Fibroblast of villous mesenchyme (primary cell): ENCODE measurements at regions not wholly inside any gene's neighbourhood (a gene's known extent, or its start where the extent isn't known, plus 50 kb on each side); places are given as distances from the start of the nearest gene placed in this dataset.

ENCODE experiments used
- DNase-seq: peaks from one replicate; pipeline ENCODE4 v3.0.0-alpha.2; 2010; ENCODE audit warnings: low read depth
- H3K4me3 ChIP-seq: 2 replicates; pipeline ENCODE4 v1.5.1; 2011; ENCODE audit warnings: low read depth, mild to moderate bottlenecking, low read length
- TF ChIP-seq, protein P1 (sequence below): IDR thresholded peaks from 2 replicates; pipeline ENCODE4 v1.5.1; 2012; ENCODE audit warnings: low read depth, mild to moderate bottlenecking, low read length; ENCODE audit not compliant: insufficient read depth

DNA sequence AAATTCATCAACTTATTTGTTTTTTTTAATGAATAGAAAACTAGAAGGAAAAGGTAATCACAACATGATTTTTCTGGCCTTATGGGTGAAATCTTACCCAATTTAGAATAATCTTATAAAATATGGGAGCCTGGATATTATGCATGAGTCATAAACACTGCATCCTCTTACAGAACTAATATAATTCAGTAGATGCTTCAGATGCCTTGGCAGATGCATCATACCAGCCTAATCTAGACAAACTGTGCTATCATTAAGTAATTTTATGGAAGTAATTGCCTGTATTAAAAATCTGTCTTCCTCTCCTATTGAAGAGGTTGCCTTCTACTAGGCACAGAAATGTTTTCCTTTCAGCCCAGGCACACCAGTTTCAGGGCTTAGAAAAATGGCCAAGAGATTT, 2384.6 kb upstream of the WWC1 start:
- TF ChIP-seq, protein P1, sequence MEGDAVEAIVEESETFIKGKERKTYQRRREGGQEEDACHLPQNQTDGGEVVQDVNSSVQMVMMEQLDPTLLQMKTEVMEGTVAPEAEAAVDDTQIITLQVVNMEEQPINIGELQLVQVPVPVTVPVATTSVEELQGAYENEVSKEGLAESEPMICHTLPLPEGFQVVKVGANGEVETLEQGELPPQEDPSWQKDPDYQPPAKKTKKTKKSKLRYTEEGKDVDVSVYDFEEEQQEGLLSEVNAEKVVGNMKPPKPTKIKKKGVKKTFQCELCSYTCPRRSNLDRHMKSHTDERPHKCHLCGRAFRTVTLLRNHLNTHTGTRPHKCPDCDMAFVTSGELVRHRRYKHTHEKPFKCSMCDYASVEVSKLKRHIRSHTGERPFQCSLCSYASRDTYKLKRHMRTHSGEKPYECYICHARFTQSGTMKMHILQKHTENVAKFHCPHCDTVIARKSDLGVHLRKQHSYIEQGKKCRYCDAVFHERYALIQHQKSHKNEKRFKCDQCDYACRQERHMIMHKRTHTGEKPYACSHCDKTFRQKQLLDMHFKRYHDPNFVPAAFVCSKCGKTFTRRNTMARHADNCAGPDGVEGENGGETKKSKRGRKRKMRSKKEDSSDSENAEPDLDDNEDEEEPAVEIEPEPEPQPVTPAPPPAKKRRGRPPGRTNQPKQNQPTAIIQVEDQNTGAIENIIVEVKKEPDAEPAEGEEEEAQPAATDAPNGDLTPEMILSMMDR = no peak
- H3K4me3 ChIP-seq = no peak overlapping the region
- no peak for DNase-seq

DNA sequence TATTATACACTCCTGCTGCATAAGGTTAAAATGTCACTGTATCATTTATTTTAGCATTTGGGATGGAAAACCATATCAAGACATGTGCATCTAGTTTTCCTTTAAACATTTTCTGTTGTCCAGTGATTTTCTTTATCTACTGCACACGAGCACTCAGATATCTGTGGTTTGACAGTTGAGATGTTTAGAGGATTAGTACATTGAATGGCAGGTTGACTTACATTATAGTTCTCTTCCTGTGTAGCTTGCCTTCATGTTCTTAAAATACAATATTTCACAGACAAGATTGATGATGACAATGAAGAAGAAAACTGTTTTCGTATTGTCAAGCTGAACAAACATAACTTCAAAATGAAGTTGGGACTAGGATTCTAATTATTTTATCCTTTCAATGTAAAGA, 2378.4 kb upstream of the WWC1 start:
- H3K4me3 ChIP-seq = no peak overlapping the region
- no peak for DNase-seq
- TF ChIP-seq, protein P1 = no peak

DNA sequence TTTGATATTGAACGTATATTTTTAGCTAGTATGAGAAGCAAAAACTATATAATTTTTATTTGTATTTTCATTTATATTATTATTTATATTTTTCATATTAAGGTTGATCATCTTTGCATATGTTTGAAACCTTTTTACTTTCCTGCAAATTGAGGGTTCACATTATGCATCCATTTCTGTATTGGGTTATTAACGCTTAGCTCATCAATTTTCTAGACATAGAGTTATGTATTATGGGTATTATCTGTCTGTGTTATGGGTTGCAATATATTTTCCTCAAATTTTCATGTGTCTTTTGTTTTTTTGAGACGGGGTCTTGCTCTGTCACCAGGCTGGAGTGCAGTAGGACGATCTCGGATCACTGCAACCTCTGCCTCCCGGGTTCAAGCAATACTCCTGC, 2377.0 kb upstream of the WWC1 start:
- H3K4me3 ChIP-seq = no peak overlapping the region
- no peak for DNase-seq
- TF ChIP-seq, protein P1 = no peak

DNA sequence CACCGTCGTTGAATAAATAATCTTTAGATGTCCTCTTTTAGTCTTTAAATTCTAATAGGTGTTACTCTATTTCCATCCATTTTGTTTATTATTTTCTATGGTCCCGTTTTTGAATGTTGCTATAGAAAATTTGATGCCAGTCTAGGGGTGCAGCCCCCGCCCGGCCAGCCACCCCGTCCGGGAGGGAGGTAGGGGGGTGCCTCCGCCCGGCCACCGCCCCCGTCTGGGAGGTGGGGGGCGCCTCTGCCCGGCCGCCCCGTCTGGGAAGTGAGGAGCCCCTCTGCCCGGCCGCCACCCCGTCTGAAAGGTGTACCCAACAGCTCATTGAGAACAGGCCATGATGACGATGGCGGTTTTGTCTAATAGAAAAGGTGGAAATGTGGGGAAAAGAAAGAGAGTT, 2372.2 kb upstream of the WWC1 start:
- H3K4me3 ChIP-seq = no peak overlapping the region
- DNase-seq = no peak
- TF ChIP-seq, protein P1 = no peak

DNA sequence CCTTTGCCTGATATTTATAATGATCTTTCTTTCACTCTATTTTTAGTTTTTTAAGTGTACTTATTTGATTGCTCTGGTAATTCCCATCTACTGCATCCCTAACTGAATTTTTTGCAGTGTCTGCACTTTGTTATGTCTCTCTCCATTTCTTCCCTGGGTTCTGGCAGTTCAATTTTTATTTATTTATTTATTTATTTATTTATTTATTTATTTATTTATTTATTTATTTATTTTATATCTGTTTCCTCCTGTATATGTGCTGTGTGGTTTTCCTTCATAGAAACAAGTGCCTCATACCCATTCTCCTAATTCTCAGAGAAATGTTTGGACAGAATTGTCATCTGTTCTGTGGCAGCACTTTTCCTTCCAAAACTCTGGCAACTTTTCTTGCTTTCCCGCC, 2370.8 kb upstream of the WWC1 start:
- TF ChIP-seq, protein P1 = no peak
- H3K4me3 ChIP-seq = no peak overlapping the region

DNA sequence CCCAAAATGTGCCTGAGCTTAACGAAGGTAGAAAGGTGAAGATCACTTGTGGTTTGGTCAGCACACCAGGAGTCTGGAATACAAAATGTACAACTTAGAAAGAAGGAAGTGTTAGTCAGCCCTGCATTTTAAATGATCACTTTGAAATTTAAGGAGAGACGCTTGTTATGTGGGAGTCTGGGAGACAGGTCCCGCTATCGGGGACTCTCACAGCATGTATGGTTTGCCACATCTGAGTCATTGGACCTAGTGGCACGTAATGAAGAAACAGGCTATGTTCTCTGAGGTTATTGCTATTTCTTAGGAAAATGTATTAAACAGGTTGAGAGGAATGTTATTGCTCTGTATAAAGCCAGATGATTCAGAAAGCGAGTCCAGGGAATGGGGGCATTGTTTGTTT, 2362.5 kb upstream of the WWC1 start:
- DNase-seq = no peak
- TF ChIP-seq, protein P1 = no peak
- H3K4me3 ChIP-seq = no peak overlapping the region

More for the DNA sequence above, 2370.8 kb upstream of the WWC1 start:
- DNase-seq = no peak

DNA sequence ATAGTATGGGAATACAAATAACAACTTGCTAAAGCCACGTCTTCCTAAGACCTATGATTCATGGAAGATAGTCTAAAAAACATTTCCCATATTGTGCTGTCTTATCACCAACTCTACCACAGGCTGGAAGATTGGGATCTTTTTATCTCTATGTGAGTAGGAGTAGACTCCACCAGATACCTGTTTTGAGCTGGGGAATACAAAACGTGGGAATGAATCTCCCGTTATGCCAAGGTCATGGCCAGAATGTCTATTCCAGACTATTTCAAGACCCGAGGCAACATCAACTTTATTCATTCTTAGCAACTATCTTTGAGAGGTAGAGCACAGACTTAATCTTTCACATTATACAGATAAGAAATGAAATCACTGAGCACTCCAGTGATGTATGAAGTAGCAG, 2350.9 kb upstream of the WWC1 start:
- DNase-seq = no peak
- no peak overlapping the region for H3K4me3 ChIP-seq
- TF ChIP-seq, protein P1 = no peak
